Hepatocyte (in vitro differentiated cells): ENCODE measurements at regions not wholly inside any gene's neighbourhood (a gene's known extent, or its start where the extent isn't known, plus 50 kb on each side); places are given as distances from the start of the nearest gene placed in this dataset.

ENCODE experiments used
- EZH2 ChIP-seq: fragments of 200-600 bp; sonication (generic); IDR thresholded peaks from 2 replicates; pipeline ENCODE4 v1.6.1; 2016; ENCODE audit warnings: antibody characterized with exemption, mild to moderate bottlenecking, borderline replicate concordance
- TF ChIP-seq, protein P1 (sequence below): fragments of 200-600 bp; sonication (generic); IDR thresholded peaks from 2 replicates; pipeline ENCODE4 v1.5.1; 2016; ENCODE audit warnings: antibody characterized with exemption, mild to moderate bottlenecking; ENCODE audit not compliant: poor library complexity

- TF ChIP-seq, protein P1, sequence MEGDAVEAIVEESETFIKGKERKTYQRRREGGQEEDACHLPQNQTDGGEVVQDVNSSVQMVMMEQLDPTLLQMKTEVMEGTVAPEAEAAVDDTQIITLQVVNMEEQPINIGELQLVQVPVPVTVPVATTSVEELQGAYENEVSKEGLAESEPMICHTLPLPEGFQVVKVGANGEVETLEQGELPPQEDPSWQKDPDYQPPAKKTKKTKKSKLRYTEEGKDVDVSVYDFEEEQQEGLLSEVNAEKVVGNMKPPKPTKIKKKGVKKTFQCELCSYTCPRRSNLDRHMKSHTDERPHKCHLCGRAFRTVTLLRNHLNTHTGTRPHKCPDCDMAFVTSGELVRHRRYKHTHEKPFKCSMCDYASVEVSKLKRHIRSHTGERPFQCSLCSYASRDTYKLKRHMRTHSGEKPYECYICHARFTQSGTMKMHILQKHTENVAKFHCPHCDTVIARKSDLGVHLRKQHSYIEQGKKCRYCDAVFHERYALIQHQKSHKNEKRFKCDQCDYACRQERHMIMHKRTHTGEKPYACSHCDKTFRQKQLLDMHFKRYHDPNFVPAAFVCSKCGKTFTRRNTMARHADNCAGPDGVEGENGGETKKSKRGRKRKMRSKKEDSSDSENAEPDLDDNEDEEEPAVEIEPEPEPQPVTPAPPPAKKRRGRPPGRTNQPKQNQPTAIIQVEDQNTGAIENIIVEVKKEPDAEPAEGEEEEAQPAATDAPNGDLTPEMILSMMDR = no peak
- TF ChIP-seq EZH2 = no peak
Measured at GRCh38 chr1:166283600-166283999, 116.8 kb upstream of the FAM78B start.
